ENCODE measurements at regions not wholly inside any gene's neighbourhood (a gene's known extent, or its start where the extent isn't known, plus 50 kb on each side); places are given as distances from the start of the nearest gene placed in this dataset.

GRCh38 chr10:29204070-29204800, 84.6 kb upstream of the LYZL1 start:
- Mint-ChIP-seq H3K9me3 (ENCODE audit: low read depth) (peaks cover 5% of the 10 kb centered on the region), H3K36me3 (ENCODE audit: low read depth) (peaks cover 2% of the 10 kb centered on the region), H3K27me3 (ENCODE audit: low read depth) (no peaks in the 10 kb centered on the region), H3K27ac (ENCODE audit: unreplicated experiment) (no peak overlapping the region), H3K4me3 (ENCODE audit: unreplicated experiment) (no peak overlapping the region), H3K4me1 (ENCODE audit: low read depth) (peaks cover 4% of the 10 kb centered on the region)
- TF ChIP-seq CTCF (IDR thresholded peaks at IDR 0.05): no peak
- no peak for DNase-seq (ENCODE audit: low spot score)

GRCh38 chr10:29205787-29206186, 83.1 kb upstream of the LYZL1 start:
- Mint-ChIP-seq H3K36me3 (ENCODE audit: low read depth) (peaks cover 8% of the 10 kb centered on the region), H3K4me1 (ENCODE audit: low read depth) (peaks cover 2% of the 10 kb centered on the region), H3K4me3 (ENCODE audit: unreplicated experiment) (no peak overlapping the region), H3K27me3 (ENCODE audit: low read depth) (no peaks in the 10 kb centered on the region), H3K27ac (ENCODE audit: unreplicated experiment) (no peak overlapping the region), H3K9me3 (ENCODE audit: low read depth) (peaks cover 12% of the 10 kb centered on the region)
- TF ChIP-seq CTCF (IDR thresholded peaks at IDR 0.05): no peak
- no peak for DNase-seq (ENCODE audit: low spot score)

GRCh38 chr10:29208845-29209244, 80.0 kb upstream of the LYZL1 start:
- Mint-ChIP-seq H3K27ac (ENCODE audit: unreplicated experiment) (no peak overlapping the region), H3K4me1 (ENCODE audit: low read depth) (peaks cover 2% of the 10 kb centered on the region)

GRCh38 chr10:29209830-29210229, 79.0 kb upstream of the LYZL1 start:
- peaks cover 8% of the 10 kb centered on the region for H3K36me3 Mint-ChIP-seq (ENCODE audit: low read depth)
- H3K4me3 Mint-ChIP-seq (ENCODE audit: unreplicated experiment): no peak overlapping the region
- H3K4me1 Mint-ChIP-seq (ENCODE audit: low read depth): peaks cover 2% of the 10 kb centered on the region
- no peaks in the 10 kb centered on the region for H3K27me3 Mint-ChIP-seq (ENCODE audit: low read depth)
- TF ChIP-seq CTCF (IDR thresholded peaks at IDR 0.05): no peak
- H3K27ac Mint-ChIP-seq (ENCODE audit: unreplicated experiment): no peak overlapping the region
- DNase-seq (ENCODE audit: low spot score): no peak
- peaks cover 15% of the 10 kb centered on the region for H3K9me3 Mint-ChIP-seq (ENCODE audit: low read depth)

More at GRCh38 chr10:29208845-29209244, 80.0 kb upstream of the LYZL1 start:
- no peak for TF ChIP-seq CTCF (IDR thresholded peaks at IDR 0.05)
- H3K9me3 Mint-ChIP-seq (ENCODE audit: low read depth): peaks cover 15% of the 10 kb centered on the region
- H3K4me3 Mint-ChIP-seq (ENCODE audit: unreplicated experiment): no peak overlapping the region
- peaks cover 8% of the 10 kb centered on the region for H3K36me3 Mint-ChIP-seq (ENCODE audit: low read depth)
- no peaks in the 10 kb centered on the region for H3K27me3 Mint-ChIP-seq (ENCODE audit: low read depth)
- no peak for DNase-seq (ENCODE audit: low spot score)

- Mint-ChIP-seq H3K27ac (ENCODE audit: unreplicated experiment) (no peak overlapping the region), H3K4me3 (ENCODE audit: unreplicated experiment) (no peak overlapping the region), H3K36me3 (ENCODE audit: low read depth) (peaks cover 8% of the 10 kb centered on the region), H3K27me3 (ENCODE audit: low read depth) (no peaks in the 10 kb centered on the region), H3K4me1 (ENCODE audit: low read depth) (peaks cover 2% of the 10 kb centered on the region), H3K9me3 (ENCODE audit: low read depth) (peaks cover 15% of the 10 kb centered on the region)
- no peak for TF ChIP-seq CTCF (IDR thresholded peaks at IDR 0.05)
- no peak for DNase-seq (ENCODE audit: low spot score)
Measured at GRCh38 chr10:29210266-29210868, 78.5 kb upstream of the LYZL1 start.
